BJ (cell line): ENCODE measurements at regions not wholly inside any gene's neighbourhood (a gene's known extent, or its start where the extent isn't known, plus 50 kb on each side); places are given as distances from the start of the nearest gene placed in this dataset.

Source experiments
- CTCF ChIA-PET: fragments of 350-600 bp; formaldehyde crosslinking; extraction: SDS; loops from one replicate; lab custom pipeline; 2021; ENCODE audit warnings: antibody characterized with exemption, inconsistent platforms; lab: Yijun Ruan, JAX
- POLR2A ChIA-PET: fragments of 300-600 bp; sonication (Branson Sonifier 250); formaldehyde crosslinking; extraction: SDS; loops from one replicate; lab custom pipeline; 2021; ENCODE audit warnings: antibody characterized with exemption; lab: Charles Lee
- DNase-seq: peaks from one replicate; pipeline ENCODE4 v3.0.0-alpha.2; 2011; ENCODE audit warnings: low read depth
- H3K27me3 ChIP-seq: 2 replicates; pipeline ENCODE4 v1.6.0; 2011; ENCODE audit warnings: low read length; ENCODE audit not compliant: control insufficient read depth, insufficient read depth
- H3K36me3 ChIP-seq: 2 replicates; pipeline ENCODE4 v1.5.1; 2011; ENCODE audit warnings: low read length; ENCODE audit not compliant: control insufficient read depth, insufficient read depth
- H3K4me3 ChIP-seq: 2 replicates; pipeline ENCODE4 v1.5.1; 2011; ENCODE audit warnings: low read depth, mild to moderate bottlenecking, control low read depth, low read length
- TF ChIP-seq, protein P1 (sequence below): IDR thresholded peaks from 2 replicates; pipeline ENCODE4 v1.5.1; 2011; ENCODE audit warnings: low read depth, mild to moderate bottlenecking, control low read depth, inconsistent platforms, low read length, moderate library complexity; ENCODE audit not compliant: insufficient read depth

DNA sequence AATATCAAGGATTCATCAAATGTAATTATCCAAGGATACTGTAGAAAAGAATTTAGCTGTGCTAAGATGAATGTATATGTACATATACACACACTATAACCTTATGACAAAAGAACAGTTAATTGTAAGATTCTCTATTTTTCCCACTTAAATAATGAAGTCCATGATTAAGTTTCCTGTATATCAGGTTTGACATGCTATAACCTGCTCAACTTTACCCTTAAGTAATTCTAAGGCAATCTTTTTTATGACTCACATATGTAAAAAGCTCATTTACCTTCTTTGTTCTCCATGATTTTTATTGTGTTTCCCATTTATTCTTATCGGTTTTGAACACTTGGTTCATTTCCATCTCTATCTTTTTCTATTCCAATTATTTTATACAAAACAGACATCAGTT, 1213.1 kb upstream of the SLC39A10 start:
- TF ChIP-seq, protein P1, sequence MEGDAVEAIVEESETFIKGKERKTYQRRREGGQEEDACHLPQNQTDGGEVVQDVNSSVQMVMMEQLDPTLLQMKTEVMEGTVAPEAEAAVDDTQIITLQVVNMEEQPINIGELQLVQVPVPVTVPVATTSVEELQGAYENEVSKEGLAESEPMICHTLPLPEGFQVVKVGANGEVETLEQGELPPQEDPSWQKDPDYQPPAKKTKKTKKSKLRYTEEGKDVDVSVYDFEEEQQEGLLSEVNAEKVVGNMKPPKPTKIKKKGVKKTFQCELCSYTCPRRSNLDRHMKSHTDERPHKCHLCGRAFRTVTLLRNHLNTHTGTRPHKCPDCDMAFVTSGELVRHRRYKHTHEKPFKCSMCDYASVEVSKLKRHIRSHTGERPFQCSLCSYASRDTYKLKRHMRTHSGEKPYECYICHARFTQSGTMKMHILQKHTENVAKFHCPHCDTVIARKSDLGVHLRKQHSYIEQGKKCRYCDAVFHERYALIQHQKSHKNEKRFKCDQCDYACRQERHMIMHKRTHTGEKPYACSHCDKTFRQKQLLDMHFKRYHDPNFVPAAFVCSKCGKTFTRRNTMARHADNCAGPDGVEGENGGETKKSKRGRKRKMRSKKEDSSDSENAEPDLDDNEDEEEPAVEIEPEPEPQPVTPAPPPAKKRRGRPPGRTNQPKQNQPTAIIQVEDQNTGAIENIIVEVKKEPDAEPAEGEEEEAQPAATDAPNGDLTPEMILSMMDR, result no peak
- ChIA-PET CTCF (no interaction called here), POLR2A (no interaction called here)
- Histone ChIP-seq H3K36me3 (no peaks in the 10 kb centered on the region), H3K27me3 (no peaks in the 10 kb centered on the region), H3K4me3 (no peak overlapping the region)
- no peak for DNase-seq

DNA sequence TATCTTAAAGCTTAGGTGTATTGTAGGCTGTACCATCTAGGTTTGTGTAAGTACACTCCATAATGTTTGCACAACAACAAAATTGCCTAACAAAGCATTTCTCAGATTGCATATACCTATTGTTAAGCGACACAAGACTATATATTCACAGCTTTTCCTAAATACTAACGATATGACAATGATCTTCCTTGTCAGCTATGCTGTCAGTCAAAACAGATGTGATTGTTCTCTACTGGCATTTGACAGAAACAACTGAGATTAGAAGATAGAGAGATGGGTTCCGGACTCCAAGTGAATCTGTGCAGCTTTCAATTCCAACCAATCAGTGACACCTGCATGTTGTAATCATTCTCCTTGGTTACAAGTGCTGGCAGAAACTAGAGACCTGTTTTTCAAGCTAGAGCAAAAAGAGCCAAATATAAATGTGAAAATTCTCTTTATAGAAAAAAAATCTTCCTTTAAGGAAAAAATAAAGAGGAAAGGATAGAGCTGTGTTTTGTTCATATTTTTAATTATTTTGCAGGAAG, 1232.3 kb upstream of the SLC39A10 start:
- Histone ChIP-seq H3K36me3 (no peaks in the 10 kb centered on the region), H3K4me3 (no peak overlapping the region), H3K27me3 (no peaks in the 10 kb centered on the region)
- TF ChIP-seq, protein P1, result no peak
- ChIA-PET POLR2A (no interaction called here), CTCF (no interaction called here)
- no peak for DNase-seq

DNA sequence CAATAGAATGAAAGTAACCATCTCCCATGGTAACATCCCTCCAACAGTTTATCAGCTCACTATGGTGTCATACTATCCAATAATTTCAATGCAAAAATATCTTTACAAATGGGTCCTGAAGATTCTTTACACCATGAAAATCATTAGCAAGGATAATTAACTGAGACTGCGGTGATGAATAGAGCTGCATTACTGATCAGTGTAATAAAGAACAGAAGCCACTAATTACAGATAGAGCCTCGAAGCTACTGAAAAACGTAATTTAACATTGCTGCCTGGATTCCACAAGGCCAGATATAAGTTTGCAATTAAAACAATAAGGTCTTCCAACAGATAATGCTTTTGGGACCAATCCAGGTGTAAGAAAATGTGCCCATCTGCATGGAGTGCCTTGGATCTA, 1245.8 kb upstream of the SLC39A10 start:
- no peak for DNase-seq
- ChIA-PET POLR2A (no interaction called here), CTCF (no interaction called here)
- Histone ChIP-seq H3K4me3 (no peak overlapping the region), H3K36me3 (no peaks in the 10 kb centered on the region), H3K27me3 (no peaks in the 10 kb centered on the region)
- TF ChIP-seq, protein P1, result no peak

DNA sequence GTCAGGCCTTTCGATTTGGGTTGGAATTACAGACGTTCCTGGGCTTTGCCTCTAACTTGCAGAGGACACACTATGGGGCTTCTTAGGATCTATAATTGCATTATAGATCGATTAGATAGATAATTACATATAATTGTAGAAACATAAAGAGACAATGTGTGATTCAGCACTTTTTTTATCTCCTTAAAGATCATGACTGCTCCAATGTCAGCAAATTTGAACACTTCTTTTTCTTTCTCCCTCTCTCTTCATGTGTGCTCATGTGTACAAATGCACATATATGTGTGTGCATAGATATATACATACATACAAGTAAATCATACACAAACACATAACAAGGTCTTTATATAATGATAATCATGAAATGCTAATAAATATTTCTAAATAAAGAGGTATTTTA, 1261.2 kb upstream of the SLC39A10 start:
- ChIA-PET CTCF (no interaction called here), POLR2A (no interaction called here)
- no peaks in the 10 kb centered on the region for H3K36me3 ChIP-seq
- no peak for DNase-seq
- H3K27me3 ChIP-seq, result no peaks in the 10 kb centered on the region
- no peak overlapping the region for H3K4me3 ChIP-seq
- TF ChIP-seq, protein P1, result no peak

DNA sequence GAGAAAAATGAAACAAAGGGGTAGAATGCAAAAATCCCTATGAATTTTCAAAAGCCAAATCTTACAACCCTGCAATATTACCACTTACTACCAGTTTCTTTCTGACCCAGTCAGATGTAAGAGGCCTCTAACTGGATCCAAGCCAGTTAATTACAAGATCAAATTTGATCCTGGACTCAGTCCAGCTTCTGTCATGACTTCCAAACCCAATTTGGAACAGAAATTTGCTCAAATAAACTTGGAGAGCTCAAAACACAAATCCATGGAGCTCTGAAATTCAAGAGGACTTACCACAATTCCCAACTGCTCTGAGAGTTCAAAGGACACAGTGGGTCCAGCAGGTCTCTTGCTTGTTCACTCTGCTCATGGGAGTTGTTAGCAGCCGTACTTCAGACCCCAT, 1271.7 kb upstream of the SLC39A10 start:
- ChIA-PET POLR2A (no interaction called here), CTCF (no interaction called here)
- H3K27me3 ChIP-seq, result no peaks in the 10 kb centered on the region
- TF ChIP-seq, protein P1, result no peak
- H3K36me3 ChIP-seq, result no peaks in the 10 kb centered on the region
- no peak for DNase-seq
- no peak overlapping the region for H3K4me3 ChIP-seq
